ENCODE measurements at regions not wholly inside any gene's neighbourhood (a gene's known extent, or its start where the extent isn't known, plus 50 kb on each side); places are given as distances from the start of the nearest gene placed in this dataset.

DNA sequence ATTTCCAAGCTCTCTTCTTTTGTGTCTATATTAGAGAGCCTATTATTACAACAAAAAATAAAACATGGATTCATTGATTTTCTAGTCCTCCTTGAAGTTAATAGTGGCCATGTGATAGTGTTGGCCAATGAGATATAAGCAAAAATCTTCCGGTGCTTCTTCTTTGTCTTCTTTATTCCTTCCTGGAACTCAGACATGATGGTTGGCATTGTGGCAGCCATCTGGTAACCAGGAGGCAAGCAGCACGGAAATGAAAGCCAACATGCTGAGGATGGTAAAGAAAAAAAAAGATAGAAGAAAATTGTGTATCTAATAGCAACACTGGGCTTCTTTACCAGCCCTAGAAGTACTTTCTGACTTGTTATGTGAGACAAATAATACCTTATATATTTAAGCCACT, 50.8 kb upstream of the SEL1L start:
- Histone ChIP-seq H3K9me3 (ENCODE audit: control insufficient read depth, insufficient read depth, low read depth, low read length) (no peaks in the 10 kb centered on the region), H3K36me3 (ENCODE audit: control insufficient read depth in 2 of 2, insufficient read depth in 1 of 2, low read length in 2 of 2) (no peaks in the 10 kb centered on the region), H3K4me3 (ENCODE audit: low read depth, low read length) (no peak overlapping the region), H3K4me1 (ENCODE audit: control insufficient read depth, insufficient read depth, low read length) (no peaks in the 10 kb centered on the region), H3K27ac (ENCODE audit: extremely low read depth, low read depth, low read length) (no peak overlapping the region)
- CTCF ChIA-PET: interaction anchor here (0.6 kb wide), 1 partner anchor 88 kb away, joined by 3 read pairs; no protein-coding TSS in a partner anchor
- TF ChIP-seq ZNF837 (tag by site-specific recombination; IDR thresholded peaks at IDR 0.05) (no peak), ZNF521 (tag by site-specific recombination; IDR thresholded peaks at IDR 0.05) (no peak), ZNF174 (tag by site-specific recombination; IDR thresholded peaks at IDR 0.05) (no peak), ZNF416 (tag by site-specific recombination; IDR thresholded peaks at IDR 0.05) (no peak), ZNF248 (tag by site-specific recombination; IDR thresholded peaks at IDR 0.05) (no peak), ZNF785 (tag by site-specific recombination; IDR thresholded peaks at IDR 0.05) (no peak), SP2 (tag by site-specific recombination; IDR thresholded peaks at IDR 0.05) (no peak), ZNF184 (tag by site-specific recombination; IDR thresholded peaks at IDR 0.05) (no peak)
- TF ChIP-seq, protein P1, sequence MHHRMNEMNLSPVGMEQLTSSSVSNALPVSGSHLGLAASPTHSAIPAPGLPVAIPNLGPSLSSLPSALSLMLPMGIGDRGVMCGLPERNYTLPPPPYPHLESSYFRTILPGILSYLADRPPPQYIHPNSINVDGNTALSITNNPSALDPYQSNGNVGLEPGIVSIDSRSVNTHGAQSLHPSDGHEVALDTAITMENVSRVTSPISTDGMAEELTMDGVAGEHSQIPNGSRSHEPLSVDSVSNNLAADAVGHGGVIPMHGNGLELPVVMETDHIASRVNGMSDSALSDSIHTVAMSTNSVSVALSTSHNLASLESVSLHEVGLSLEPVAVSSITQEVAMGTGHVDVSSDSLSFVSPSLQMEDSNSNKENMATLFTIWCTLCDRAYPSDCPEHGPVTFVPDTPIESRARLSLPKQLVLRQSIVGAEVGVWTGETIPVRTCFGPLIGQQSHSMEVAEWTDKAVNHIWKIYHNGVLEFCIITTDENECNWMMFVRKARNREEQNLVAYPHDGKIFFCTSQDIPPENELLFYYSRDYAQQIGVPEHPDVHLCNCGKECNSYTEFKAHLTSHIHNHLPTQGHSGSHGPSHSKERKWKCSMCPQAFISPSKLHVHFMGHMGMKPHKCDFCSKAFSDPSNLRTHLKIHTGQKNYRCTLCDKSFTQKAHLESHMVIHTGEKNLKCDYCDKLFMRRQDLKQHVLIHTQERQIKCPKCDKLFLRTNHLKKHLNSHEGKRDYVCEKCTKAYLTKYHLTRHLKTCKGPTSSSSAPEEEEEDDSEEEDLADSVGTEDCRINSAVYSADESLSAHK (tag by site-specific recombination; IDR thresholded peaks at IDR 0.05): no peak
- TF ChIP-seq, protein P2, sequence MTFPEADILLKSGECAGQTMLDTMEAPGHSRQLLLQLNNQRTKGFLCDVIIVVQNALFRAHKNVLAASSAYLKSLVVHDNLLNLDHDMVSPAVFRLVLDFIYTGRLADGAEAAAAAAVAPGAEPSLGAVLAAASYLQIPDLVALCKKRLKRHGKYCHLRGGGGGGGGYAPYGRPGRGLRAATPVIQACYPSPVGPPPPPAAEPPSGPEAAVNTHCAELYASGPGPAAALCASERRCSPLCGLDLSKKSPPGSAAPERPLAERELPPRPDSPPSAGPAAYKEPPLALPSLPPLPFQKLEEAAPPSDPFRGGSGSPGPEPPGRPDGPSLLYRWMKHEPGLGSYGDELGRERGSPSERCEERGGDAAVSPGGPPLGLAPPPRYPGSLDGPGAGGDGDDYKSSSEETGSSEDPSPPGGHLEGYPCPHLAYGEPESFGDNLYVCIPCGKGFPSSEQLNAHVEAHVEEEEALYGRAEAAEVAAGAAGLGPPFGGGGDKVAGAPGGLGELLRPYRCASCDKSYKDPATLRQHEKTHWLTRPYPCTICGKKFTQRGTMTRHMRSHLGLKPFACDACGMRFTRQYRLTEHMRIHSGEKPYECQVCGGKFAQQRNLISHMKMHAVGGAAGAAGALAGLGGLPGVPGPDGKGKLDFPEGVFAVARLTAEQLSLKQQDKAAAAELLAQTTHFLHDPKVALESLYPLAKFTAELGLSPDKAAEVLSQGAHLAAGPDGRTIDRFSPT (tag by site-specific recombination; IDR thresholded peaks at IDR 0.05): no peak
- POLR2A ChIA-PET: no interaction called here

DNA sequence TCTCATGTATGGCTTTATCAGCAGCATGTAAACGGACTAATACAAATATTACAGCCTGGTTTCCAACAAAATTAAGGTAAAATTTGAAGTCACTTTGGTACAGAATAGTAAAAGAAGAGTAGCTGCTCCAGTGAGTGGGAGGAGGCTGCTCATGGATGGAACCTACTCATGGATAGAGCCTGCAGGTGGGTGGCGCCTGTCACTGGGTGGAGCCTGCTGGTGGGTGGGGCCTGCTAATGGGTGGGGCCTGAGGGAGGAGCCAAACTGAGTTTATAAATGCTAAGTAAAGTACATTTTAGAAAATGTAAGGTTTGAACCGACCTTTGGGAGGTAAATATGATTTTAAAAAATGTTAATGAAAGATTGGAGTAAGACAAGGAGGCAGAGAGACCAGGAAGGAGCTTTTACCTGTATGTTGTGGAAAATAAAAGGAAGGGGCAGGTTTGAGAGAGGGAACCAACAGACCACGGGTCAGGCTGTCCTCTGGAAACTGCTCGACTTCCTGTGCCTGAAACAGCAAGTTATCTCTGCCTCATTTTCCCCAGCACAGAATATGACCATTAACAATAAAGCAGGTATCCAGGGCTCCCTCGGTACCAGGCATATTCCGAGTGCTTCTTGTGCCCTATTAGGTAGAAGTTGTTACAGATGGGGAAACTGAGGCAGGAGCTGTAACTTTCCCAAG, 55.9 kb upstream of the SEL1L start:
- H3K9me3 ChIP-seq (ENCODE audit: control insufficient read depth, insufficient read depth, low read depth, low read length): no peaks in the 10 kb centered on the region
- TF ChIP-seq, protein P3, sequence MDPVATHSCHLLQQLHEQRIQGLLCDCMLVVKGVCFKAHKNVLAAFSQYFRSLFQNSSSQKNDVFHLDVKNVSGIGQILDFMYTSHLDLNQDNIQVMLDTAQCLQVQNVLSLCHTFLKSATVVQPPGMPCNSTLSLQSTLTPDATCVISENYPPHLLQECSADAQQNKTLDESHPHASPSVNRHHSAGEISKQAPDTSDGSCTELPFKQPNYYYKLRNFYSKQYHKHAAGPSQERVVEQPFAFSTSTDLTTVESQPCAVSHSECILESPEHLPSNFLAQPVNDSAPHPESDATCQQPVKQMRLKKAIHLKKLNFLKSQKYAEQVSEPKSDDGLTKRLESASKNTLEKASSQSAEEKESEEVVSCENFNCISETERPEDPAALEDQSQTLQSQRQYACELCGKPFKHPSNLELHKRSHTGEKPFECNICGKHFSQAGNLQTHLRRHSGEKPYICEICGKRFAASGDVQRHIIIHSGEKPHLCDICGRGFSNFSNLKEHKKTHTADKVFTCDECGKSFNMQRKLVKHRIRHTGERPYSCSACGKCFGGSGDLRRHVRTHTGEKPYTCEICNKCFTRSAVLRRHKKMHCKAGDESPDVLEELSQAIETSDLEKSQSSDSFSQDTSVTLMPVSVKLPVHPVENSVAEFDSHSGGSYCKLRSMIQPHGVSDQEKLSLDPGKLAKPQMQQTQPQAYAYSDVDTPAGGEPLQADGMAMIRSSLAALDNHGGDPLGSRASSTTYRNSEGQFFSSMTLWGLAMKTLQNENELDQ (tag by site-specific recombination; IDR thresholded peaks at IDR 0.05; ENCODE audit: low read depth): no peak
- no peak for TF ChIP-seq ZNF660 (tag by site-specific recombination; IDR thresholded peaks at IDR 0.05)
- no peak for TF ChIP-seq ZNF311 (tag by site-specific recombination; IDR thresholded peaks at IDR 0.05; ENCODE audit: borderline replicate concordance)
- no peak for TF ChIP-seq WT1 (tag by site-specific recombination; IDR thresholded peaks at IDR 0.05)
- TF ChIP-seq ZNF140 (tag by site-specific recombination; IDR thresholded peaks at IDR 0.05): no peak
- TF ChIP-seq, protein P4, sequence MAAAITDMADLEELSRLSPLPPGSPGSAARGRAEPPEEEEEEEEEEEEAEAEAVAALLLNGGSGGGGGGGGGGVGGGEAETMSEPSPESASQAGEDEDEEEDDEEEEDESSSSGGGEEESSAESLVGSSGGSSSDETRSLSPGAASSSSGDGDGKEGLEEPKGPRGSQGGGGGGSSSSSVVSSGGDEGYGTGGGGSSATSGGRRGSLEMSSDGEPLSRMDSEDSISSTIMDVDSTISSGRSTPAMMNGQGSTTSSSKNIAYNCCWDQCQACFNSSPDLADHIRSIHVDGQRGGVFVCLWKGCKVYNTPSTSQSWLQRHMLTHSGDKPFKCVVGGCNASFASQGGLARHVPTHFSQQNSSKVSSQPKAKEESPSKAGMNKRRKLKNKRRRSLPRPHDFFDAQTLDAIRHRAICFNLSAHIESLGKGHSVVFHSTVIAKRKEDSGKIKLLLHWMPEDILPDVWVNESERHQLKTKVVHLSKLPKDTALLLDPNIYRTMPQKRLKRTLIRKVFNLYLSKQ (tag by site-specific recombination; IDR thresholded peaks at IDR 0.05; ENCODE audit: borderline replicate concordance): no peak
- no peak for TF ChIP-seq ZNF670 (tag by site-specific recombination; IDR thresholded peaks at IDR 0.05; ENCODE audit: low read depth)
- no peak for TF ChIP-seq ZFP41 (tag by site-specific recombination; IDR thresholded peaks at IDR 0.05; ENCODE audit: borderline replicate concordance)
- H3K4me3 ChIP-seq (ENCODE audit: low read depth, low read length): no peak overlapping the region
- H3K36me3 ChIP-seq (ENCODE audit: control insufficient read depth in 2 of 2, insufficient read depth in 1 of 2, low read length in 2 of 2): no peaks in the 10 kb centered on the region
- no peak overlapping the region for H3K27ac ChIP-seq (ENCODE audit: extremely low read depth, low read depth, low read length)
- ChIA-PET POLR2A (no interaction called here), CTCF (interaction anchor here (0.6 kb wide), 1 partner anchor 13 kb away, joined by 3 read pairs; no protein-coding TSS in a partner anchor)
- no peaks in the 10 kb centered on the region for H3K4me1 ChIP-seq (ENCODE audit: control insufficient read depth, insufficient read depth, low read length)
